Subcutaneous abdominal adipose tissue (tissue), 5 donors: ENCODE measurements at regions not wholly inside any gene's neighbourhood (a gene's known extent, or its start where the extent isn't known, plus 50 kb on each side); places are given as distances from the start of the nearest gene placed in this dataset.

Experiments used
- H3K27ac ChIP-seq: one replicate; pipeline ENCODE4 v1.7.0; 2013; ENCODE audit warnings: low read depth, mild to moderate bottlenecking, inconsistent platforms, low read length, moderate library complexity
- H3K27me3 ChIP-seq, 5 donors: one replicate each; pipeline ENCODE4 v1.7.0; 2013; ENCODE audit warnings: low read length in 5 of 5, inconsistent platforms in 1 of 5; ENCODE audit not compliant: control insufficient read depth in 5 of 5, insufficient read depth in 4 of 5
- H3K36me3 ChIP-seq, 5 donors: one replicate each; pipeline ENCODE4 v1.7.0; 2013; ENCODE audit warnings: low read length in 5 of 5; ENCODE audit not compliant: control insufficient read depth in 5 of 5, insufficient read depth in 5 of 5
- H3K4me1 ChIP-seq, 5 donors: one replicate each; pipeline ENCODE4 v1.7.0; 2013; ENCODE audit warnings: low read length in 5 of 5, mild to moderate bottlenecking in 3 of 5, moderate library complexity in 1 of 5; ENCODE audit not compliant: control insufficient read depth in 5 of 5, insufficient read depth in 5 of 5
- H3K4me3 ChIP-seq, 5 donors: one replicate each; pipeline ENCODE4 v1.7.0; 2013; ENCODE audit warnings: low read length in 5 of 5, low read depth in 1 of 5
- H3K9ac ChIP-seq, 5 donors: one replicate each; pipeline ENCODE4 v1.7.0; 2013; ENCODE audit warnings: low read length in 5 of 5, mild to moderate bottlenecking in 4 of 5, moderate library complexity in 3 of 5
- H3K9me3 ChIP-seq, 5 donors: one replicate each; pipeline ENCODE4 v1.7.0; 2013; ENCODE audit warnings: low read length in 5 of 5; ENCODE audit not compliant: control insufficient read depth in 5 of 5
- donor health status: healthy.
- donor health status: healthy.
- donor health status: healthy.
- donor health status: healthy.
- donor health status: healthy.

DNA sequence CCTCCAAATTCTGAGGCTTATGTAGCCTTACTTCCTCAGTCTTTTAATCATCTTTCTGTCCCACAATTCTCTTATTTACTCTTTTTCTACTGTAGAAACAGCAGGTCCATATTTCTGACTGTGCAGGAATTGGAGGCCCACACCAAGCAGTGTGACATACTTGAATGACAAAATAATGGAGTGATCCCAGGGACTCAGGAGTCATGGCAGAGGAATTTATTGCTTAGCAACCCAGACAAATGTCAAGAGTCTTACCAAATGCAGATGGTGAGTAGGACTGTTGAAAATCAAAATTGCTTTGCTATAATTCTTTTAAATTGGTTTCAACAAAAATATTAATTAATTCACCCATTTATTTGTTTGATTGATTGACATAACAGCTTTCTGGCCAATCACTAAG, 59.9 kb downstream of the HTR1B start:
- no peak overlapping the region for H3K9ac ChIP-seq
- H3K27me3 ChIP-seq, result no peaks in the 10 kb centered on the region
- no peak overlapping the region for H3K4me3 ChIP-seq
- no peaks in the 10 kb centered on the region for H3K4me1 ChIP-seq
- no peaks in the 10 kb centered on the region for H3K36me3 ChIP-seq
- no peak overlapping the region for H3K27ac ChIP-seq
- no peaks in the 10 kb centered on the region for H3K9me3 ChIP-seq

GRCh38 chr6:77401231-77401630, 62.1 kb downstream of the HTR1B start:
- H3K27ac ChIP-seq, result no peak overlapping the region
- no peak overlapping the region for H3K9ac ChIP-seq
- H3K36me3 ChIP-seq, result no peaks in the 10 kb centered on the region
- H3K9me3 ChIP-seq, result no peaks in the 10 kb centered on the region
- no peaks in the 10 kb centered on the region for H3K4me1 ChIP-seq
- H3K4me3 ChIP-seq, result no peak overlapping the region
- no peaks in the 10 kb centered on the region for H3K27me3 ChIP-seq

- Histone ChIP-seq H3K9me3 (no peaks in the 10 kb centered on the region), H3K4me3 (no peak overlapping the region), H3K9ac (no peak overlapping the region)
Observed at GRCh38 chr6:77397561-77397960, 65.7 kb downstream of the HTR1B start.

GRCh38 chr6:77389402-77389801, 73.9 kb downstream of the HTR1B start:
- Histone ChIP-seq H3K27ac (no peak overlapping the region), H3K9me3 (no peaks in the 10 kb centered on the region), H3K9ac (no peak overlapping the region), H3K4me3 (no peak overlapping the region), H3K4me1 (no peaks in the 10 kb centered on the region), H3K27me3 (no peaks in the 10 kb centered on the region), H3K36me3 (no peaks in the 10 kb centered on the region)

More at GRCh38 chr6:77397561-77397960, 65.7 kb downstream of the HTR1B start:
- H3K27me3 ChIP-seq, result no peaks in the 10 kb centered on the region
- H3K27ac ChIP-seq, result no peak overlapping the region
- H3K4me1 ChIP-seq, result no peaks in the 10 kb centered on the region
- H3K36me3 ChIP-seq, result no peaks in the 10 kb centered on the region

DNA sequence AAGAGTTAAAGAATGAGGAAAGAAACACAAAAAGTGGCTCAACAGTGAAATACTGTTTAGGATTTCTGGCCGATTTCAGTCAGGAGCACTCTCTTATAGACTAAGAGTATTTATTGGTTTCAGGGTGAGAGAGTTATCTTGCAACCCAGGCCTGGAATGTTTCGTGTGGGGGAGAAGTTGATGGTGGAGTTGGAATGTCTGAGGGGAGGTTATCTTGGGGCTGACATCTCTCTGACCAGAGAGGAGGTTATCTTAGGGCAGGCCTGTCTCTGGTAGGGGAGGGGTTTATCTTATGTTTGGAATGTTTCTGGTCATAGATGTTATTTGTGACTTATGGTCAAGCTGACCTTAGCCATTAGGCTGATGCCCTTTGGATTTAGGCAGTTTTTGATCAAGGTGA, 80.3 kb downstream of the HTR1B start:
- no peaks in the 10 kb centered on the region for H3K4me1 ChIP-seq
- H3K27ac ChIP-seq, result no peak overlapping the region
- H3K4me3 ChIP-seq, result no peak overlapping the region
- no peaks in the 10 kb centered on the region for H3K27me3 ChIP-seq
- H3K9me3 ChIP-seq, result peaks cover 0 to 6% (median 0%) of the 10 kb centered on the region in 5 donors
- no peak overlapping the region for H3K9ac ChIP-seq
- no peaks in the 10 kb centered on the region for H3K36me3 ChIP-seq

GRCh38 chr6:77373955-77374354, 89.3 kb downstream of the HTR1B start:
- no peak overlapping the region for H3K9ac ChIP-seq
- no peak overlapping the region for H3K4me3 ChIP-seq
- no peaks in the 10 kb centered on the region for H3K36me3 ChIP-seq
- H3K4me1 ChIP-seq, result no peaks in the 10 kb centered on the region
- no peak overlapping the region for H3K27ac ChIP-seq
- no peaks in the 10 kb centered on the region for H3K27me3 ChIP-seq
- no peaks in the 10 kb centered on the region for H3K9me3 ChIP-seq

DNA sequence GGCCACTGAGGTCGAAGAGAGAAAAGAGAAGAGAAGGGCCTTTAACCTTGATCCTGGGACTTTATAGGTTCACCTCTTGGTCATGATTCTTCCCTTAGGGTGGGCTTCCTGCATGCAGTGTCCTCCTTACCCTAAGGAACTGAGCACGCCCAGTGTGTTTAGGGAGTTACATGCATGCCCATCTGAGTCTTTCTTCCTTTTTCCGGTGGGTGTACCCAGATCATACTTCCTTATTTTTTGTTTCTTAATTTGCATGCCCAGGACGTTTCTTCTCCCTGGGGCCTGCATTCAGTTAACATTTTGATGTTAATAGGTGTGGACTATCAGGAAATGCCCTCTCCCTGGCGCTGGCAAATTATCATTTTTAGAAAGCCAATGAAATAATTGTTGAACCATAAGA, 91.5 kb downstream of the HTR1B start:
- no peak overlapping the region for H3K27ac ChIP-seq
- H3K9me3 ChIP-seq, result no peaks in the 10 kb centered on the region
- no peaks in the 10 kb centered on the region for H3K4me1 ChIP-seq
- no peaks in the 10 kb centered on the region for H3K36me3 ChIP-seq
- H3K27me3 ChIP-seq, result no peaks in the 10 kb centered on the region
- no peak overlapping the region for H3K4me3 ChIP-seq
- H3K9ac ChIP-seq, result no peak overlapping the region

DNA sequence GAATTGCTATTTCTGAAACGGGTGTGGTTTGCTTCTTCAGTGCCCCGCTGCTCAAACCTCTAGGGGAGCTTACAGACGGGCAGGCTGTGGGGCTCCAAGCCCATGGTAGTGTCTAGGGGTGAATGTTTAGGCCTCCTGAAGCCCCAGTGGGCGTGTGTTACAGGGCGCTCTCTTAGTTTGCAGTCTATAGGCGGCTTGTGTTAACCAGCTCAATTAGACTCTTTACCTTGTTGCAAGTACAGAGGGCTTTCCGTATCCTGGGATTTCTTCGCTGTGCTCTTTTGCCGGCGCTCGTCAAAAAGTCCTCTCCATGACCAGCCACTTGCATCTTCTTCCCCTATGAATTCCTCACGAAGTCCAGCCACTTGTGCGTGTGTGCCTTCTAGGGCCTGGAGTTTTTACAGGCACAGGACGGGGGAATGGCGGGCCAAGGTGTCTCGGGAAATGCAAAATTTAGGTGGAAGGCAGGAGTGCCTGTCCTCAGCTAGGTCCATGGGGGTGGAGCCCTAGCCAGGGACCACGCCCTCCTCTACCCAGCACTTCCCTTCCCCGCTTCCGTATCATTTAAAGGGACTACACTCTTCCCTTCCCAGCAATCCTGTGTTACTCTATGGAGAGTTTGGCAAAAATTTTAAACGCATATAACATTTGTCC, 94.5 kb downstream of the HTR1B start:
- Histone ChIP-seq H3K27ac (no peak overlapping the region), H3K4me1 (no peaks in the 10 kb centered on the region), H3K9me3 (peaks cover 0 to 2% (median 0%) of the 10 kb centered on the region in 5 donors), H3K27me3 (no peaks in the 10 kb centered on the region), H3K4me3 (peak overlapping the region; percentile 58 to 83 (median 65)), H3K36me3 (no peaks in the 10 kb centered on the region), H3K9ac (peak overlapping the region in 2 of 5 donors; percentile 43 to 49)

GRCh38 chr6:77366798-77367197, 96.5 kb downstream of the HTR1B start:
- H3K4me1 ChIP-seq, result no peaks in the 10 kb centered on the region
- no peaks in the 10 kb centered on the region for H3K27me3 ChIP-seq
- no peak overlapping the region for H3K27ac ChIP-seq
- H3K4me3 ChIP-seq, result no peak overlapping the region
- no peak overlapping the region for H3K9ac ChIP-seq
- no peaks in the 10 kb centered on the region for H3K36me3 ChIP-seq
- H3K9me3 ChIP-seq, result peaks cover 0 to 7% (median 6%) of the 10 kb centered on the region in 5 donors

GRCh38 chr6:77363702-77364101, 99.6 kb downstream of the HTR1B start:
- Histone ChIP-seq H3K4me1 (no peaks in the 10 kb centered on the region), H3K27ac (no peak overlapping the region), H3K9ac (no peak overlapping the region), H3K9me3 (peaks cover 0 to 11% (median 6%) of the 10 kb centered on the region in 5 donors), H3K27me3 (no peaks in the 10 kb centered on the region), H3K36me3 (no peaks in the 10 kb centered on the region), H3K4me3 (no peak overlapping the region)
